Neural crest cell (in vitro differentiated cells): ENCODE measurements at regions not wholly inside any gene's neighbourhood (a gene's known extent, or its start where the extent isn't known, plus 50 kb on each side); places are given as distances from the start of the nearest gene placed in this dataset.

Source experiments
- DNase-seq: peaks from one replicate; pipeline ENCODE4 v3.0.0; 2021; ENCODE audit warnings: low read depth, mixed read lengths, low spot score
- H3K27ac Mint-ChIP-seq: one replicate; pipeline ENCODE4 v1.8.0; 2021; ENCODE audit warnings: mild to moderate bottlenecking, mixed read lengths; ENCODE audit not compliant: unreplicated experiment
- H3K27me3 Mint-ChIP-seq: 2 replicates; pipeline ENCODE4 v1.8.0; 2021; ENCODE audit warnings: low read depth, mild to moderate bottlenecking, mixed read lengths
- H3K36me3 Mint-ChIP-seq: 2 replicates; pipeline ENCODE4 v1.8.0; 2021; ENCODE audit warnings: low read depth, mild to moderate bottlenecking, mixed read lengths
- H3K4me1 Mint-ChIP-seq: 2 replicates; pipeline ENCODE4 v1.8.0; 2021; ENCODE audit warnings: mixed read lengths
- H3K4me3 Mint-ChIP-seq: one replicate; pipeline ENCODE4 v1.8.0; 2021; ENCODE audit warnings: mild to moderate bottlenecking, mixed read lengths
- H3K9me3 Mint-ChIP-seq: 2 replicates; pipeline ENCODE4 v1.8.0; 2021; ENCODE audit warnings: mixed read lengths
- CTCF ChIP-seq: fragments of 200-600 bp; sonication (generic); conservative IDR thresholded peaks from 2 replicates; pipeline ENCODE4 v1.5.0; 2021; ENCODE audit warnings: antibody characterized with exemption, mild to moderate bottlenecking

DNA sequence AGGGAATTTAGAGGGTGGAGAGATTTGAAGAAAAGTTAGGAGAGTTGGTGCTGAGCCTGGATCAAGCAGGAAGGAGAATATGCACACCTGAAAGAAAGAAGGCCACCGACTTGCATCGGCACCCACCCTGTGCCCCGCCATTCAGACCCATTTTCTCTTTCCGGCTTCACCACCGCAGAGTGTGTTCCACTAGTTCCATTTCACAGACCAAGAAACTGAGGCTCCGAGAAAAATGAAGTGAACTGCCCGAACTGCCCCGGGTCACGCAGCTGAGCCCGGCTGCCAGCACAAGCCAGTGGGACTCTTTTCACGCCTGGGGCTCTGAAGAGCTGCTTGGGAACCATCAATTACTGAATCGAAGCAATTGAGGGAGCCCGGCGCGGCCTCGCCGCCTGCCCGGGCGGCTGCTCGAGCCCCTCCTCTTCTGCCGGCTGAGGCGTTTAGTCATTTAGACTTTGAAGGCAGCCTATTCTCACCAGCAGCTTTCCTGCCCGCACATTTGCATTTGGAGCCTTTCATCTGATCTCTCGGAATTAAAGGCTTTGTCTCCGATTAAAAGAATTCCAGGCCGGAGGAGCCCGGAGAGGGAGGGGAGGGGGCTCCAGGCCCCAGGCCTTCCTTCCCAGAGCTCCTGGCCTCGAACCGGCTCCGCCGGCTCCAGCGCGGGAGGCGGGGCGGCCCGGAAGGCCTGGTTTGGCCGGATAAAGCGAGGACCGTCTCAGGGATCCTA, 140.2 kb upstream of the PJA1 start:
- Mint-ChIP-seq H3K36me3 (no peaks in the 10 kb centered on the region), H3K27ac (no peak overlapping the region), H3K4me3 (no peak overlapping the region), H3K27me3 (no peaks in the 10 kb centered on the region), H3K9me3 (peaks cover 4% of the 10 kb centered on the region), H3K4me1 (peaks cover 31% of the 10 kb centered on the region)
- TF ChIP-seq CTCF: no peak
- DNase-seq: peak; percentile 30

DNA sequence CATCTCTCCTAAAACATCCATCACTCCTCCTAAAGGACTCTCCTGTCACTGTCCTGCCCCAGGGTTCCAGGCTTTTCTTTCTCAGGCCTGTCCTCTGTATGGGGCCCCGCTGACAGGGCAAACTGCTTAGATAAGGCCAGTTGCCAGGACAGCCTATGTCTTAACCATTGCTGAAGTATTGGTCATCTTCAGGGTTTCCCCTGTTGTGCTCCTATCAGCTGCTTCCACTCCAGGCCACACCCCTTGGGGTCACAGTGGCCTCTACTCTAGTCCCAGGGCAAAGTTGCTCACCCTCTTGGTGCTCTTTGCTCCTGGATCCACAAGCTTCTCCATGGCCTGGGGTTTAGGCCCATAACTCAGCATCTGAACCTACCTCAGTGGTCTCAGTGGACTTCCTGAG, 138.0 kb upstream of the PJA1 start:
- H3K27me3 Mint-ChIP-seq: no peaks in the 10 kb centered on the region
- no peak for DNase-seq
- TF ChIP-seq CTCF: no peak
- peaks cover 25% of the 10 kb centered on the region for H3K4me1 Mint-ChIP-seq
- H3K36me3 Mint-ChIP-seq: no peaks in the 10 kb centered on the region
- H3K9me3 Mint-ChIP-seq: no peaks in the 10 kb centered on the region
- H3K4me3 Mint-ChIP-seq: no peak overlapping the region
- H3K27ac Mint-ChIP-seq: no peak overlapping the region

DNA sequence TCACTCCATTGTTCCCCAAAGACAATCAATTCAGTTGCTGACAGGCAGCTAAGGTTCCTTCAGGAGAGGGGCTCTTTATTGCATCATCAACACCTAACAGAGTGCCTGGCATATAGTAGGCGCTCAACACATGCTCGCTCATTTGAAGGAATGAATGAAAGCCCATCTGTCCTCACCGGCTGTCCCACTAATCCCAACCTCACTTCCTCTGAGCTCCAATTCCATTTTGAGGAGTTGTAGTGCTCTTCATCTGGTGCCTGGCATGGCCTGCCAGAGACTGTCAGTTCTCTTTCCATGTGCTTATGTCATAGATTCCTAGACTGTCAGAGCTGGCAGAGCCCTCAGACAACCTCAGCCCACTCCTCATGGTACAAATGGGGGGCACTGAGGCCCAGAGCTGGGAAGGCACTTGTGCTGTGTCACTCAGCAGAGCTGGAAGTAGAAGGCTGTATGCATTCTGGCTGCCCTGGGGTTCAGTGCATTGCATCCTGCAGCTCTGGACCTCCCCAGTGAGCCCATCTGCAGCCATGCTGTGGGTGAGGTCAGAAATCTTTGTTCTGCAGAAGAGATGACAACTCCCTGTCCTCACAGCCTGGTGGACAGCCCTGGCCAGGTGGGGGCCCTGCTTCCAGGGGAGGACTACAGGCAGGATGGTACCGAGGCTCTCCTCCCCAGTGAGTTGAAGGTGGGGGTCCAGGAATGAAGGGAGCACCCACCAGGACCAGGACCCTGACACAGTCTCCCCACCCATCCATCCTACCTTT, 134.9 kb upstream of the PJA1 start:
- Mint-ChIP-seq H3K9me3 (peaks cover 2% of the 10 kb centered on the region), H3K36me3 (no peaks in the 10 kb centered on the region), H3K4me3 (no peak overlapping the region), H3K27me3 (no peaks in the 10 kb centered on the region), H3K27ac (no peak overlapping the region), H3K4me1 (peaks cover 4% of the 10 kb centered on the region)
- DNase-seq: no peak
- no peak for TF ChIP-seq CTCF

GRCh38 chrX:69299285-69299684, 134.0 kb upstream of the PJA1 start:
- H3K27ac Mint-ChIP-seq: peak overlapping the region; percentile 52
- H3K27me3 Mint-ChIP-seq: no peaks in the 10 kb centered on the region
- no peak for TF ChIP-seq CTCF
- peaks cover 4% of the 10 kb centered on the region for H3K4me1 Mint-ChIP-seq
- no peak for DNase-seq
- H3K36me3 Mint-ChIP-seq: no peaks in the 10 kb centered on the region
- H3K9me3 Mint-ChIP-seq: peaks cover 3% of the 10 kb centered on the region
- H3K4me3 Mint-ChIP-seq: no peak overlapping the region

DNA sequence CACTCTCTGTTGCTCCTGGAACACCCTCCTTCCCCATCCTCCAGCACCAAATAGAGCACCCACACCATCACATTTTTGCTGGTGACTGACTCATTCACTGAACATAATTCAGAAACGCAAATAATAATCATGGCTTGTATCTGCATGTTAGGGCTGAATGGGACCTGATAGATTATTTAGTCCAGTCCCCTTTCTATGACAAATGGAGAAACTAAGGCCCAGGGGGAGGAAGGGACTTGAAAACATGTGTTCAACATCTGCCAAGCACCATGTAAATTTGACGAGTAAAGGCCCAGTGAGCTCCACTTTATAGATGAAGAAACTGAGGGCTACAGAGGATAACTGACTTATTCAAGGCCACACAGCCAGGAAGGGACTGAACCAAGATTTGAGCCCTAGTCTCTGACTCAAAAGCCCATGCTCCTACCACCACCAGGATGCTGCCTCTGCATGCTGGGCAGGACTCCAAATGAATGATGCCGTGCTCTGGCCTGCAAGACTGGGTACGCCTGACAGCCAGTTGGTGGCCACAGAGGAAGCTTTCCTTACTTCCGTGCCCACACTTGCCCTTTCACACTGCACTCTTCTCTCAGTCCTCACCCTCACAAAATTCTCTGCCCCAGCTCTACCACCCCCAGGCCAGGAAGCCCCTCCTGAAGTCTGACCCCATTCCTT, 133.3 kb upstream of the PJA1 start:
- peaks cover 4% of the 10 kb centered on the region for H3K4me1 Mint-ChIP-seq

More for the DNA sequence above, 133.3 kb upstream of the PJA1 start:
- Mint-ChIP-seq H3K27me3 (no peaks in the 10 kb centered on the region), H3K27ac (no peak overlapping the region), H3K36me3 (no peaks in the 10 kb centered on the region), H3K9me3 (peaks cover 3% of the 10 kb centered on the region), H3K4me3 (no peak overlapping the region)
- DNase-seq: no peak
- TF ChIP-seq CTCF: no peak
